ENCODE measurements at regions not wholly inside any gene's neighbourhood (a gene's known extent, or its start where the extent isn't known, plus 50 kb on each side); places are given as distances from the start of the nearest gene placed in this dataset.

DNA sequence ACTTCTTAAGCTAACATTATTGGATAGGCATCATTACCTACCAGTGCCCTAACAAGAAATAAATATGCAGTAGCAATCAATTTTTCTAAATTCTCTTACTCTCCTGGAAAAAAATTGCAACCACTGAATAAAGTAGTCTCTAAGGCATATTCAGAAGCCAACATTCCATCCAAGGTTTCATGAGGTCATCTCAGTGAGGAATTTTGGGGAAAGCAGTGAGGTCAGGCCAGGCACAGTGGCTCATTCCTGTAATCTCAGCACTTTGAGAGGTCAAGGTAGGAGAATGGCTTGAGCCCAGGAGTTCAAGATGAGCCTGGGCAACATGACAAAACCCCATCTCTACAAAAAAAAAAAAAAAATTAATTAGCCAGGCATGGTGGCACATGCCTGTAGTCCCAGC, 75.9 kb upstream of the GHITM start:
- Histone ChIP-seq H3K4me1 (no peaks in the 10 kb centered on the region), H3K27ac (no peak overlapping the region), H3K9me3 (no peaks in the 10 kb centered on the region), H3K36me3 (no peaks in the 10 kb centered on the region), H3K4me3 (no peak overlapping the region), H3K27me3 (no peaks in the 10 kb centered on the region)
- DNase-seq (no peak), ATAC-seq (no peak)
- TF ChIP-seq POLR2A (IDR thresholded peaks at IDR 0.05): no peak
- TF ChIP-seq, protein P1, sequence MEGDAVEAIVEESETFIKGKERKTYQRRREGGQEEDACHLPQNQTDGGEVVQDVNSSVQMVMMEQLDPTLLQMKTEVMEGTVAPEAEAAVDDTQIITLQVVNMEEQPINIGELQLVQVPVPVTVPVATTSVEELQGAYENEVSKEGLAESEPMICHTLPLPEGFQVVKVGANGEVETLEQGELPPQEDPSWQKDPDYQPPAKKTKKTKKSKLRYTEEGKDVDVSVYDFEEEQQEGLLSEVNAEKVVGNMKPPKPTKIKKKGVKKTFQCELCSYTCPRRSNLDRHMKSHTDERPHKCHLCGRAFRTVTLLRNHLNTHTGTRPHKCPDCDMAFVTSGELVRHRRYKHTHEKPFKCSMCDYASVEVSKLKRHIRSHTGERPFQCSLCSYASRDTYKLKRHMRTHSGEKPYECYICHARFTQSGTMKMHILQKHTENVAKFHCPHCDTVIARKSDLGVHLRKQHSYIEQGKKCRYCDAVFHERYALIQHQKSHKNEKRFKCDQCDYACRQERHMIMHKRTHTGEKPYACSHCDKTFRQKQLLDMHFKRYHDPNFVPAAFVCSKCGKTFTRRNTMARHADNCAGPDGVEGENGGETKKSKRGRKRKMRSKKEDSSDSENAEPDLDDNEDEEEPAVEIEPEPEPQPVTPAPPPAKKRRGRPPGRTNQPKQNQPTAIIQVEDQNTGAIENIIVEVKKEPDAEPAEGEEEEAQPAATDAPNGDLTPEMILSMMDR (IDR thresholded peaks at IDR 0.05): no peak
- intact Hi-C loops (cut with DNase I): no loop called here

GRCh38 chr10:84065804-84066601, 73.3 kb upstream of the GHITM start:
- no peak for DNase-seq
- intact Hi-C loops (cut with DNase I): no loop called here
- no peak for ATAC-seq
- Histone ChIP-seq H3K4me3 (no peak overlapping the region), H3K27me3 (no peaks in the 10 kb centered on the region), H3K36me3 (no peaks in the 10 kb centered on the region), H3K4me1 (no peaks in the 10 kb centered on the region), H3K27ac (no peak overlapping the region), H3K9me3 (no peaks in the 10 kb centered on the region)
- WGBS (ENCODE audit: insufficient coverage, low coverage, low lambda C conversion rate, missing lambda C conversion rate): 27% methylated on average over 7 of the region's 8 CpGs
- TF ChIP-seq, protein P1 (IDR thresholded peaks at IDR 0.05): no peak
- TF ChIP-seq POLR2A (IDR thresholded peaks at IDR 0.05): no peak

DNA sequence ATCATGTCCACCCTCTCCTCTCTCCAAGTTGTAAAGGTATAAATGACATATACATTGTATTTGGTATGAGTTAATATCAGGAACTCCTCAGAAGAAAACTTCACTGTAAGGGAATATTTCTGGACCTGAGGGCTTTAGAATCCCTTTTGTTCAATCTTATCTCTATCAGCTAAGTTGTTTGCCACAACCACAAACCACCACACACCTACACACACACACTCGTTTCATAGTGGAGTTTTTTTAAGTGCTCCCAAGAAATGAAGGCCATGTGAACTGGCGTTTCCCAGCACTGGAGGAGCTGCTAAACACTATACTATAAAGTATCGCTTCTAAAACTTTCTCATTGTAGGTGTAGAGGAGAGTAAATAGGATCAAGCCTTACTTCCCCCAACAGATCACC, 64.8 kb upstream of the GHITM start:
- H3K27me3 ChIP-seq: no peaks in the 10 kb centered on the region
- no peaks in the 10 kb centered on the region for H3K36me3 ChIP-seq
- no peak overlapping the region for H3K27ac ChIP-seq
- H3K4me1 ChIP-seq: no peaks in the 10 kb centered on the region
- TF ChIP-seq, protein P1 (IDR thresholded peaks at IDR 0.05): no peak
- no peak for TF ChIP-seq POLR2A (IDR thresholded peaks at IDR 0.05)
- H3K4me3 ChIP-seq: no peak overlapping the region
- no peaks in the 10 kb centered on the region for H3K9me3 ChIP-seq
- intact Hi-C loops (cut with DNase I): no loop called here
- ATAC-seq: no peak
- WGBS (ENCODE audit: insufficient coverage, low coverage, low lambda C conversion rate, missing lambda C conversion rate): 37% methylated on average over 3 of the region's 3 CpGs
- DNase-seq: no peak

GRCh38 chr10:84075226-84076046, 63.9 kb upstream of the GHITM start:
- no peaks in the 10 kb centered on the region for H3K36me3 ChIP-seq
- no peaks in the 10 kb centered on the region for H3K27me3 ChIP-seq
- intact Hi-C loops (cut with DNase I): no loop called here
- DNase-seq (no peak), ATAC-seq (no peak)
- TF ChIP-seq POLR2A (IDR thresholded peaks at IDR 0.05): no peak
- TF ChIP-seq, protein P1 (IDR thresholded peaks at IDR 0.05): no peak
- no peak overlapping the region for H3K27ac ChIP-seq
- H3K4me3 ChIP-seq: no peak overlapping the region
- H3K9me3 ChIP-seq: no peaks in the 10 kb centered on the region
- 88% methylated on average over 3 of the region's 4 CpGs for WGBS (ENCODE audit: insufficient coverage, low coverage, low lambda C conversion rate, missing lambda C conversion rate)
- H3K4me1 ChIP-seq: no peaks in the 10 kb centered on the region
